GM13976 (cell line): ENCODE measurements at regions not wholly inside any gene's neighbourhood (a gene's known extent, or its start where the extent isn't known, plus 50 kb on each side); places are given as distances from the start of the nearest gene placed in this dataset.

Experiments used
- DNase-seq: peaks from one replicate; pipeline ENCODE4 v3.0.0; 2012; ENCODE audit warnings: low spot score
- CTCF ChIP-seq: IDR thresholded peaks from 2 replicates; pipeline ENCODE4 v1.5.1; 2012; ENCODE audit warnings: borderline replicate concordance, mild to moderate bottlenecking; ENCODE audit not compliant: insufficient read depth; ENCODE audit errors: extremely low read depth, missing control alignments, control extremely low read depth
- in situ Hi-C: fragments of 300-500 bp; cut with MboI; formaldehyde crosslinking; loops from one replicate; pipeline ENCODE4 v1.12.0; 2022; ENCODE audit warnings: low sequenced_read_pairs, mixed read lengths, inconsistent platforms; ENCODE audit not compliant: unreplicated experiment

GRCh38 chr7:26483843-26484242 is 192.2 kb downstream of the SNX10 start:
- in situ Hi-C loops = no loop called here
- no peak for DNase-seq
- no peak for TF ChIP-seq CTCF

- no peak for DNase-seq
- in situ Hi-C loops = no loop called here
- TF ChIP-seq CTCF = no peak
Observed at GRCh38 chr7:26485367-26485934, 193.8 kb downstream of the SNX10 start.

- in situ Hi-C loops = no loop called here
- no peak for TF ChIP-seq CTCF
- DNase-seq = no peak
Observed at GRCh38 chr7:26486153-26486552, 194.5 kb downstream of the SNX10 start.

- in situ Hi-C loops = no loop called here
- TF ChIP-seq CTCF = no peak
- no peak for DNase-seq
Observed at GRCh38 chr7:26487780-26488515, 196.3 kb downstream of the SNX10 start.

GRCh38 chr7:26489391-26489790 is 197.7 kb downstream of the SNX10 start:
- in situ Hi-C loops = no loop called here
- TF ChIP-seq CTCF = no peak
- no peak for DNase-seq

- in situ Hi-C loops = no loop called here
- DNase-seq = no peak
- no peak for TF ChIP-seq CTCF
Observed at GRCh38 chr7:26489906-26490639, 198.4 kb downstream of the SNX10 start.
